MG63 (cell line): ENCODE measurements at regions not wholly inside any gene's neighbourhood (a gene's known extent, or its start where the extent isn't known, plus 50 kb on each side); places are given as distances from the start of the nearest gene placed in this dataset.

Source experiments
- DNase-seq: peaks from one replicate; pipeline ENCODE4 v3.0.0-alpha.2; 2020
- H3K27me3 ChIP-seq: fragments of 250-450 bp; sonication (Bioruptor Pico); 2 replicates; pipeline ENCODE4 v1.5.1; 2020; ENCODE audit warnings: mild to moderate bottlenecking, moderate library complexity
- H3K36me3 ChIP-seq: fragments of 250-450 bp; sonication (Bioruptor Pico); 2 replicates; pipeline ENCODE4 v1.5.1; 2020; ENCODE audit warnings: mild to moderate bottlenecking, moderate library complexity
- H3K4me3 ChIP-seq: fragments of 250-450 bp; sonication (Bioruptor Pico); 2 replicates; pipeline ENCODE4 v1.5.1; 2020; ENCODE audit warnings: mild to moderate bottlenecking, moderate library complexity
- H3K9me3 ChIP-seq: fragments of 250-450 bp; sonication (Bioruptor Pico); 2 replicates; pipeline ENCODE4 v1.5.1; 2020; ENCODE audit warnings: mild to moderate bottlenecking, moderate library complexity

DNA sequence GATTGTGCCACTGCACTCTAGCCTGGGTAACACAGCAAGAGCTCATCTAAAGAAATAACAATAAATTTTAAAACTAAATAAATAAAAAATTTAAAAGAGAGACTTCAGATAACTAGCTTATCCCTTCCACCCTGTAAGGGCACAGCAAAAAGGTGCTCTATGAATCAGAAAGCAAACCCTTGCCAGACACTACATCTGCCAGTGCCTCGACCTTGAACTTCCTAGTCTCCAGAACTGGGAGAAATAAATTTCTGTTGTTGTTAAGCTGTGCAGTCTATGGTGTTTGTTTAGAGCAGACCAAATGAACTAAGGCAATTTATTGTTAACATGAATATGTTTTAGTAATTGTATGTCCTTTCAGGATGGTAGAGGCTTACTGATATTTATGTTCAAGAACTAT, 174.9 kb upstream of the TRIM24 start:
- no peak overlapping the region for H3K4me3 ChIP-seq
- H3K36me3 ChIP-seq = no peaks in the 10 kb centered on the region
- no peaks in the 10 kb centered on the region for H3K27me3 ChIP-seq
- H3K9me3 ChIP-seq = no peaks in the 10 kb centered on the region
- DNase-seq = no peak

GRCh38 chr7:138286846-138287245, 173.2 kb upstream of the TRIM24 start:
- Histone ChIP-seq H3K4me3 (no peak overlapping the region), H3K27me3 (no peaks in the 10 kb centered on the region), H3K9me3 (no peaks in the 10 kb centered on the region), H3K36me3 (no peaks in the 10 kb centered on the region)
- no peak for DNase-seq

- DNase-seq = no peak
- Histone ChIP-seq H3K4me3 (no peak overlapping the region), H3K9me3 (no peaks in the 10 kb centered on the region), H3K36me3 (no peaks in the 10 kb centered on the region), H3K27me3 (no peaks in the 10 kb centered on the region)
Measured at GRCh38 chr7:138287549-138287948, 172.5 kb upstream of the TRIM24 start.

GRCh38 chr7:138289082-138289481, 171.0 kb upstream of the TRIM24 start:
- Histone ChIP-seq H3K36me3 (no peaks in the 10 kb centered on the region), H3K9me3 (no peaks in the 10 kb centered on the region)
- no peak for DNase-seq

DNA sequence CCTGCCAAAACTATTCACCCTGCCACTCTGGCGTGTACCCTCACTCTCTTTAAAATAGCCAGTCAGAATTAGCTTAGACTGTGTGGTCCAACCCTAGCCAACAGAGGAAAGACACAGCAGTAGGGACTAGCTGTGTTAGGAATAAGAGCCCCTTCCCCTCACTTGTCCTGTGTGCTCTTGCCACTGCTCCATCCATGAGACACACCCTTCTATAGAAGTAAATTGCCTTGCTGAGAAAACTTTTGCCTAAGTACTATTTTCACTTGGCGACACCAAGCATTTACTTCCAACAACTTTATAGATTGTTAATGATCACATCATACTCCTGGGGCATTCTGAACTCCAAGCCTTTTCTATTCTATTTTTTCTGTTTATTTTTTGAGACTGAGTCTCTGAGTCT, 170.2 kb upstream of the TRIM24 start:
- no peak overlapping the region for H3K4me3 ChIP-seq
- DNase-seq = no peak
- no peaks in the 10 kb centered on the region for H3K27me3 ChIP-seq
- H3K9me3 ChIP-seq = no peaks in the 10 kb centered on the region
- no peaks in the 10 kb centered on the region for H3K36me3 ChIP-seq

More at GRCh38 chr7:138289082-138289481, 171.0 kb upstream of the TRIM24 start:
- Histone ChIP-seq H3K4me3 (no peak overlapping the region), H3K27me3 (no peaks in the 10 kb centered on the region)

GRCh38 chr7:138292951-138293350, 167.1 kb upstream of the TRIM24 start:
- no peaks in the 10 kb centered on the region for H3K9me3 ChIP-seq
- DNase-seq = no peak
- no peaks in the 10 kb centered on the region for H3K27me3 ChIP-seq
- no peaks in the 10 kb centered on the region for H3K36me3 ChIP-seq
- H3K4me3 ChIP-seq = no peak overlapping the region

- no peak for DNase-seq
- Histone ChIP-seq H3K27me3 (no peaks in the 10 kb centered on the region), H3K9me3 (no peaks in the 10 kb centered on the region), H3K36me3 (no peaks in the 10 kb centered on the region), H3K4me3 (no peak overlapping the region)
Measured at GRCh38 chr7:138295049-138295637, 164.9 kb upstream of the TRIM24 start.

DNA sequence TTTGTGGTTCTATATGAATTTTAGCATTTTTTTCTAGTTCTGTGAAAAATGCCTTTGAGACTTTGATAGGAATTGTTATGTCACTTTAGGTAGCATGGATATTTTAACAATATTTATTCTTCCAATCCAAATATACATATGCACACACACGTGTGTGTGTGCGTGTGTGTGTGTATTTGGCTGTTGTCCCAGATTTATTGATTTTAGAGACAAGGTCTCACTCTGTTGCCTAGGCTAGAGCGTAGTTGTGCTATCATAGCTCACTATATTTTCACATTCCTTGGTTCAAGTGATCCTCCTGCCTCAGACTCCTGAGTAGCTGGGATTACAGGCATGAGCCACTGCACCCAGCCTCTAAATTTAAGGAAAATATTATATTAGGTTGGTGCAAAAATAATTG, 162.5 kb upstream of the TRIM24 start:
- Histone ChIP-seq H3K36me3 (no peaks in the 10 kb centered on the region), H3K9me3 (no peaks in the 10 kb centered on the region), H3K27me3 (no peaks in the 10 kb centered on the region), H3K4me3 (no peak overlapping the region)
- no peak for DNase-seq

DNA sequence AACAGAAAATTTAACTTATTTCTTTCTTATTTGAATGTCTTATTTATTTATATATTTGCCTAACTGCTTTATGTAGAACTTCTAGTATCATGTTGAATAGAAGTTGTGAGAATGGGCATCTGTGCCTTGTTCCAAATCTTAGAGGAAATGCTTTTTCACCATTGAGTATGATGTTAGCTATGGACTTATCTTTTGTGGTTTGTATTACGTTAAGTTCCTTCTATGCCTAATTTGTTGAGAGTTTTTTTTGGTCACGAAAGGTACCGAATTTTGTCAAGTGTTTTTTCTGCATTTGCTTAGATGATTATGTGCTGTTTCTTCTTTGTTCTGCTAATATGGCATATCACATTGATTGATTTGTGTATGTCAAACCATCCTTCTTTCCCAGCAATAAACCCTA, 161.0 kb upstream of the TRIM24 start:
- no peak for DNase-seq
- no peaks in the 10 kb centered on the region for H3K36me3 ChIP-seq
- H3K27me3 ChIP-seq = no peaks in the 10 kb centered on the region
- H3K9me3 ChIP-seq = no peaks in the 10 kb centered on the region
- no peak overlapping the region for H3K4me3 ChIP-seq

DNA sequence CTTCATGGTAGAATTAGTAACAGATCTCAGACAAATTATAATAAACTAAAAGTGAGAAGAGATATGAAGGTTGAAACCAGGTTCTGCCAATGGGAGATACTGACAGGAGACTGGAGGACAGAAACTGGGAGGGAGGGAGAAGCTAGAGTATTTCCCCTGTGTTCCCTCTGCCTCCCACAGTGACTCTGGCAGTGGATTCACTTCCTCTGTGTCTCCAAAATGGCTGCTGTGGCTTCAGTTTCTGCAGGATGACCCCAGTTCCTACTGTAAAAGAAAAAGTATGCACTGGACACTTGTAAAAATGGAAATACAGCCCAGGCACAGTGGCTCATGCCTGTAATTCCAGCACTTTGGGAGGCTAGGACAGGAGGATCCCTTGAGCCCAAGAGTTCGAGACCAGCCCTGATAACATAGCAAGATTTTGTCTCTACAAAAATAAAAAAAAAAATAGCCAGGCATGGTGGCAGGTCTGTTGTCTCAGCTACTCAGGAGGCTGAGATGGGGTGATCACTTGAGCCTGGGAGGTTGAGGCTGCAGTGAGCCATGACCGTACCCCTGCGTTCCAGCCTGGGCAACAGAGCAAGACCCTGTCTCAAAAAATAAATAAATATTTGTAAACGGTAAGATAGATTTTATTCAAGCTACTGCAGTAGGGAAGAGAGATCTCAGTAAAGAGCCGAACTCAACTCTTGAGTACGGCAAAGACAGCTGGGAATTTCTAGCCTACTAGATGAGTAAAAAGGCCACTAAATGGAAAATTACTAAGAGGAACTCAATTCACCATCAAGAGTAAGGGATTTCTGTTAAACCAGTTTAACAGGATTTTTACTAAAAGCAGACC, 156.6 kb upstream of the TRIM24 start:
- no peak overlapping the region for H3K4me3 ChIP-seq
- H3K36me3 ChIP-seq = no peaks in the 10 kb centered on the region
- no peaks in the 10 kb centered on the region for H3K27me3 ChIP-seq
- H3K9me3 ChIP-seq = no peaks in the 10 kb centered on the region
- no peak for DNase-seq

DNA sequence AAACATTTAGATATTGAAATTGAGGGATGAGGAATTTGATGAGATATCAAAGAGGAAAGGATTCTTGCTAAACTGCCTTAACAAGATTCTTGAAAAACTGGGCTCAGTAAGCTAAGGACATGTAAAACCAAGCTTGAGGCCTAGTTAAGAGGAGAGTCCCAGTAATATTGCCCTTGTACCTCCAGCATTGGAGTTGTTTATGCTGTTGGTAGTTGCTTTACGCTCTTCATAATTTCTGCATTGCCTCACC, 156.1 kb upstream of the TRIM24 start:
- no peaks in the 10 kb centered on the region for H3K9me3 ChIP-seq
- no peaks in the 10 kb centered on the region for H3K36me3 ChIP-seq
- no peak overlapping the region for H3K4me3 ChIP-seq
- no peaks in the 10 kb centered on the region for H3K27me3 ChIP-seq
- no peak for DNase-seq

DNA sequence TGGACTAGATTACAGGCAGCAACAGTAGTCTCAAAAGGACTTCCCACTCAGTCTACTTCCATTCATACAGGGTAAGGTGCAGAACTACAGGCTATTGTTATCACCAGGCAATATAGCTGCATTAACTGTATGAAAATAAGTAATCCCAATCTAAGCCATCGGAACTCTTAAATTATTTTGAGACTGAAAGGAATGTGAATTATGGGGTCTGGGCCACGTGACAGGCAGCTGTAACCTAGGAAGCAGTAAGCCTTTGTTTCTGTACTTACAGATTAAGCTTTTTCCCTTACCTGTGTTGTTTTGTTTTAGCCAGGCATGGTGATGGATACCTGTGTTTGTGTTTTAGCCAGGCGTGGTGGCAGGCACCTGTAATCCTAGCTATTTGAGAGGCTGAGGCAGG, 152.4 kb upstream of the TRIM24 start:
- DNase-seq = no peak
- H3K4me3 ChIP-seq = no peak overlapping the region
- no peaks in the 10 kb centered on the region for H3K36me3 ChIP-seq
- H3K9me3 ChIP-seq = no peaks in the 10 kb centered on the region
- H3K27me3 ChIP-seq = no peaks in the 10 kb centered on the region

DNA sequence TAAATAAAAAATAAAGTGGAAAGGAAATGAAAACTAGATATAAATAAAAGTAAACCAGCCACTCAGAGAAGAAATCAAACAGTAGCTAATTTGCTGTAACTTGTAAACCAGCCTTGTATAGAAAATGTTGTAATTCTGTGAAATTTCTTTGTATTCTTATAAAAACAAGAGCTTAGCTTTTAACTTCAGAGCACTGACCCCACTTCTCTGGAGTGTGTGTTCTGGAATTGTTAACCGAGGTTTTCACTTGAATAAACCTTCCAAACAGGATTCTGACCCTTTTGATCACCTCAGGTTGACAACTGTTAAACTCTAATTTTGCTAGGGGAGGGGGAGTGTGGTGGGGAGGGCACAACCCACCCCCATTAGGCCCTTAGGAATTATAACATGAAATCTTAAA, 151.9 kb upstream of the TRIM24 start:
- no peaks in the 10 kb centered on the region for H3K27me3 ChIP-seq
- H3K9me3 ChIP-seq = no peaks in the 10 kb centered on the region
- no peaks in the 10 kb centered on the region for H3K36me3 ChIP-seq
- H3K4me3 ChIP-seq = no peak overlapping the region
- no peak for DNase-seq

DNA sequence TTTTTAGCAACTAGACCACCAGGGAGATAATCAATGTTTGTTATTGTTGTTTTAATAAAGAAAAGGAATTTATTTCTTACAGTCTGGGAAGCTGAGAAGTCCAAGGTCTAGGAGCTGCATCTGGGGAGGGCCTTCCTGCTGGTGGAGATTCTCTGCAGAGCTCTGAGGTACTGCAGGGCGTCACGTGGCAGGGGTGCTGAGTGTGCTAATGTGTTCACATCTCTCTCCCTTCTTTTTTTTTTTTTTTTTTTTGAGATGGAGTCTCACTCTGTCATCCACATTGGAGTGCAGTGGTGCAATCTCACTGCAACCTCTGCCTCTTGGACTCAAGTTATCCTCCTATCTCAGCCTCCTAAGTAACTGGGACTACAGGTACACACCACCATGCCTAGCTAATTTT, 150.9 kb upstream of the TRIM24 start:
- DNase-seq = no peak
- H3K9me3 ChIP-seq = no peaks in the 10 kb centered on the region
- no peak overlapping the region for H3K4me3 ChIP-seq
- H3K36me3 ChIP-seq = no peaks in the 10 kb centered on the region
- no peaks in the 10 kb centered on the region for H3K27me3 ChIP-seq

GRCh38 chr7:138313829-138314178, 146.3 kb upstream of the TRIM24 start:
- DNase-seq = no peak
- H3K9me3 ChIP-seq = no peaks in the 10 kb centered on the region
- no peaks in the 10 kb centered on the region for H3K27me3 ChIP-seq
- no peak overlapping the region for H3K4me3 ChIP-seq
- no peaks in the 10 kb centered on the region for H3K36me3 ChIP-seq

DNA sequence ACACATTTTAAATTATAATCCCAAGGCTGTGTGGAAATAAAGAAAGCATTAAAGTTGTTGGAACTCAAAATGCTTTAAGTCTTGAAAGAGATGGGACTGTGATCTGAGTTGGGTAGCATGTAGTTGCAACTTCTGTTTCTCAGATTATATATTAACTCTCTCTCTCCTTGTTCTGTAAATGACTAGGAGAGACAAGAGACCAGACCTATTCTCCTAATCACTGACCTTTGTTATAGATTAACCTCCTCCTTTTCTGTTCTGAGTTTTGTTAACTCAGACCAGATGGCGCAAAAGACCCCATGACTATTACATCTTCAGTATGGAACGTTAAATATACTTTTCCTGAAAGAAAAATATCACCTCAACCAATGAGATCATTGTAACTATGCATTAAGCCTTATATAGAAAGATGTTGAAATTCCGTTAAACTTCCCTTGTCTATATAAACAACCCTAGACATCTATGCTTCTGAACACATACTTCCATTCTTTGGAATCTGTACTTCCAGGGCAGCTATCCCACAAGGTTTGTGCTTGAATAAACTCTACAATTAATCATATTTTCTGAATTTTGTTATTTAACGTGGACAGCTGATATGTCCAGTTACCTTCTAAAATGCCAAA, 143.5 kb upstream of the TRIM24 start:
- no peaks in the 10 kb centered on the region for H3K9me3 ChIP-seq
- no peak overlapping the region for H3K4me3 ChIP-seq
- H3K27me3 ChIP-seq = no peaks in the 10 kb centered on the region
- H3K36me3 ChIP-seq = no peaks in the 10 kb centered on the region
- no peak for DNase-seq

- Histone ChIP-seq H3K4me3 (no peak overlapping the region), H3K36me3 (no peaks in the 10 kb centered on the region), H3K9me3 (no peaks in the 10 kb centered on the region), H3K27me3 (no peaks in the 10 kb centered on the region)
- no peak for DNase-seq
Measured at GRCh38 chr7:138317044-138317596, 142.9 kb upstream of the TRIM24 start.

GRCh38 chr7:138324941-138325340, 135.1 kb upstream of the TRIM24 start:
- no peaks in the 10 kb centered on the region for H3K27me3 ChIP-seq
- H3K36me3 ChIP-seq = no peaks in the 10 kb centered on the region
- no peaks in the 10 kb centered on the region for H3K9me3 ChIP-seq
- no peak overlapping the region for H3K4me3 ChIP-seq
- peak; percentile 21 for DNase-seq
